Hippocampal formation (tissue), 2 donors: ENCODE measurements at regions not wholly inside any gene's neighbourhood (a gene's known extent, or its start where the extent isn't known, plus 50 kb on each side); places are given as distances from the start of the nearest gene placed in this dataset.
"Not testable (repeated sequence)": the region's sequence is repeated elsewhere in the genome, so short reads cannot be mapped to it uniquely, and the experiment has no call there.

ENCODE experiments used
- DNase-seq, 2 donors: peaks; one replicate each; lab custom pipeline; 2025; lab: John Stamatoyannopoulos, UW

DNA sequence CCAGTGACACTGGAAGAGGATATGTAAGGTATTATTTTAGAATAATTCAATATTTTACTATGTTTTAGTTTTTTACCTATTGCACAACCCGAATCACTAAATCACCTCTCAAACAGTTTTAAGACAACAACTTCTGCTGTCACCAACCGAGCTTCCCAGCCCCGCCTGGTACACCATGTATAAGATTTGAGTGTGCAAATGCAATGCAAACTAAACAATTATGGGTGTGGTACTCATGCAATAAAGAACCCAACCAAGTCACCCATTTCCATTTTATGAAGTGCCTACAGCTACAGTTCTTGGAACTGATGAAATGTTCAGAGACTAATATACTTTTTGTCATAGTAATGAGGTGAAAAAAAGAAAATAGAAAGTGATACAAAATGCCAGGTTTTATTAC is 256.2 kb downstream of the TAFA4 start:
- no peak for DNase-seq

DNA sequence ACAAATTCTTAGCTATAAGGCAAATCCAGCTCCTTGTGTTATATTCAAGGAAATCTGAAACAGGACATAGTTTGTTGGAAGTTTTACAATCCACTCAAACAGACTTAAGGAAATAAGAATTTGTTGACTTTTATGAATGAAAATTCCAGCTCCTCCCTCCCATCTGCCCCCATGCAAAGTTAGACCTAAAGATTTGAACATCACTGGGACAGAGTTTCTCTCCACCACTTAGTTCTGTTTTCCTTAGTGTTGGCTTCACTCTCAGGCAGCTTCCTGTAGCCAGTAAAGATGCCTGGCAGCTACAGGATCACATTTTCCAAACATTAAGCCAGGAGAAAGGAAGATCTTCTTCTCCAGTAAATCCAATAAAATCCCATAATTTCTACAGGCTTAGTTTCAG is 265.0 kb downstream of the TAFA4 start:
- DNase-seq, result no peak

DNA sequence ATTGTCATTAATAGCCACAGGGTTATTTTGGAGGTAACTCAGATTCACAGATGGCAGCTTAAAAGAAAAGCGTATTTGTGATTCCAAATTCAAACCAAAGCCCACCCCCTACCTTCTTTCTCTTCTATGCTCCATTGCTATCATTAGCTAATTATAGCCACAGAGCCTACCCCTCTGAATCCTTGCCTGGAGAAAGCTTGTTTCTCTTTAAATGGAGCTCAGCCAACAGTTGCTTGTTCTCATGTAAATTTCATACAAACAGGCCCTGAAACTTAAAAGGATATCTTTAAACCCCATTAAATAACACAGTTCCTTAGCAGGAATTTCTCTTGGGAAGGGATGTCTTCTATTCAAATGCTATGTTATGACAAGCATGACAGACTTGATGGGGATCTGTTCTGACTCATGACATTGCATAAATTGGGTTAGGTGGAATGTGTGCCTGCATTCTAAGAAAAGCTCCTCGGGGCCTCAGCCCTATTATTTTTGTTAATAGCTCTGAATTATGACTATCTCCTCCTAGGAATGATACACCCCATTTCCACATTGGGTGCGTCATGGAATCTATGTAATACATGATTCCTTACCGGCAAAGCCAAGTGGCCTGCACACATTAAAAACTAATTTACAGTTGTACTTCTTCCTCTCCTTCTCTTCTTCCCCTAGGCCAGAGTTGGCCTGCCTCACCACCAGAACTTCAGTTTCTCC is 265.8 kb downstream of the TAFA4 start:
- no peak for DNase-seq

DNA sequence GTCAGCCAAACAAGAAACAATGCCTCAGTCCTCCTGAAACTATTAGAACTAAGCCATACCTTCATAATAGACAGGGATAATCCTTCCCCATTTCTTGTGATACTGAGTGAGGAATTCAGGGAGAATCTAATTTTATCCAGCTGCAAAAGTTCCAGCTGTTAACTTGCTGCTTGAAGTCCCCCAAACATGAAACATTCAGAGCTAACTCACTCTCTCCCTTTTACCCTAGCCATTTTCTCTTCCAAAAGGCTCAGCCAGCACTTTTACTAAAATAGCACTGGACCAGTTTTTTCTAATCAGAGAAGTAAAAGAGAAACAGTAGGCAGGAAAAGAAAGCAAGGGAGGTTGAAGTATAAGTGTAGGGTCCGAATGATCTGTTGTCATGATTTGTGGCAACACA is 268.1 kb downstream of the TAFA4 start:
- no peak for DNase-seq

DNA sequence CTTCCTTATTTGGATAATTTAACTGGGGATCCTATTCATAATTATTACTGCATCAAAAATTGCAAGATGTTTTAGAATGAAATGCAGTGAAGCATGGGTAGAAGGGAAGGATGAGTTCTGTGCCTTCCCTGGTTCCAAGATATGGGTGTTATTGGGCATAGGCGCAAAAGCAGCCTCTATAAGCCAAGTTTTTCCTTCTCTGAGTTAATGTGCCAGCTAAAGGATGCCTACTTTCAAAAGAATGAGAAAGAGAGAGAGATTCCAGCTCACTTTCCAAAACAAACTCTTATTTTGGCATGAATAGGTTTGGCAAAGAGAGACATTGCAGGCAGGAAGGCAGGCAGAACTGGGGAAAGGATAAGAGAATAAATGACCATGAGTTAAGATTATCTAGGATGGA is 270.2 kb downstream of the TAFA4 start:
- DNase-seq, result no peak

DNA sequence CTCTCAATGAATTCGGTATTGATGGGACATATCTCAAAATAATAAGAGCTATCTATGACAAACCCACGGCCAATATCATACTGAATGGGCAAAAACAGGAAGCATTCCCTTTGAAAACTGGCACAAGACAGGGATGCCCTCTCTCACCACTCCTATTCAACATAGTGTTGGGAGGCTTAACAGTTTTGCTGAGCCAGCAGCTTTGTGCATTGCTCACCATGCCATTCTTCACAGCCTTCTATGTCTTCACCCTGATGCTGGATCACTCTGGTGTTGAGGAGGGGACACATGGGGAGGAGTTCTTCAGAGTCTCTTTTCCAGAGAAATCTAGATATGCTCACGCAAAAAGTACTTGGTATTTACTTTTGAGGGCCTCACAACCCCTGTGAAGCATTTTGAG is 281.7 kb downstream of the TAFA4 start:
- not testable (repeated sequence) for DNase-seq

DNA sequence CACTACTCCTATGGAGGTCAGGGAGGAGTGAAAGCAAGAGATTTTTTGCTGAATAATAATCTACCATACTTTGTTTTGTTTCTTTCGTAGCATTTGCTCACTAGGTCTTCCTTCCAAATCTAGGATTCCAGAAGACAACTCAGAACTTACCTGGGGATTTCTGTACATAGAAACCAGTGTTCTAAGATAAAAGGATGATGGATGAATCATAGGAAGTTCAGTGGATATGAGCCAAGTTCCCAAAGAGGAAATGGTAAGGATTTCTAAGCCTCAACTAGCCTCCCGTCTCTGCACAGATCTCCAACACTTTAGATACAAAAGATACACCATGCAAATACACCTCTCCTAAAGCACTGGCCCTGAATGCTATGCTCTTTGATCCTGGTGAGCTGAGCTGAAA is 283.9 kb downstream of the TAFA4 start:
- no peak for DNase-seq

DNA sequence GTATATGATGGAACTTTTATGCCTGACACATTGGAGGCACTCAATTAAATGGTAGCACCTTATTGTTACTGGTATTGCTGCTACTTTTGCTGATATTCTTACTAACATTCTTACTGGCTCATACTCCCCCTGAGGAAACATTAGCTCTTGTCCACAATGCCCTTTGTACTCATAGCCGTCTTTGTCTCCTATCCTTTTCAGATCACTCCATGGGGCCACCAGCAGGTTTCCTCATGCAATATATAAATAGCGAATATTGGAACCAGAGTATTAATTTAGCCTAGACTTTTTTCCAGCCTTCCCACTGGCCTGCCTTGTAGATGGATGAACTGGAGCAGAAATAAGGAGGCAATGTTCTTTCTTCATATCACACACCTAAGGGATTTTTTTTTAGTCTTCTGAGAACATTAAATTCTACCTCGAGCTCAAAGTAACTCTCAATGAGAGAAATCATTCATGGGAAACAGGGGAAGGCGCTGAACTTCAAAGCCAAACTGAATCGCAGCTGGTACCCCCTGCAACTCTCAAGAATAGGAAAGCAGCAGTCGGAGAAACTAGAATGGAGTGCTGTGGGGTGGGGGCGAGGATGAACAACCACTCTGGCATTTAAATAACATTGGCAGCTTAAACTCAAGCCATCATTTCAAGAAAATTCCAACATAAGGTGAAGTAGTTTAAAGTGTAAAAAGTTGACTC is 300.3 kb downstream of the TAFA4 start:
- no peak for DNase-seq

DNA sequence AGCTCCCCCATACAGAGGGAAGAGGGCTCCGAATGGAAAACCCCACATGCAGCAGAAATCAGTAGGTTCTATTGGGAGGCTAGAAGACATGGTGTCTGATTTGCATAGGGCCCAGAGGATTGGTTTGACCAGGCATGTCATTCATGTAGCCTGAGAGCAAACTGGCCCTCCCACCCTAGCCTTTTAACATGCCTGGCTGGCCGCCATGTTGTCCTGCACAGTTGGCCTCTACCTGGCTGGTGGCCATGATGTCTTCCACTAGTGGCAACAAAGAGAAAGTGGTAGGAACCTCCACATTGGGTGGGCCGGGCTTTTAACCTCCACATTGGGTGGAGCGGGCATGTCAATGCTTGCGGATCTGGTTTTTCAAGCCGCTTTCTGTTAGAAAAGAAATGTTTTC is 312.1 kb downstream of the TAFA4 start:
- DNase-seq, result no peak

DNA sequence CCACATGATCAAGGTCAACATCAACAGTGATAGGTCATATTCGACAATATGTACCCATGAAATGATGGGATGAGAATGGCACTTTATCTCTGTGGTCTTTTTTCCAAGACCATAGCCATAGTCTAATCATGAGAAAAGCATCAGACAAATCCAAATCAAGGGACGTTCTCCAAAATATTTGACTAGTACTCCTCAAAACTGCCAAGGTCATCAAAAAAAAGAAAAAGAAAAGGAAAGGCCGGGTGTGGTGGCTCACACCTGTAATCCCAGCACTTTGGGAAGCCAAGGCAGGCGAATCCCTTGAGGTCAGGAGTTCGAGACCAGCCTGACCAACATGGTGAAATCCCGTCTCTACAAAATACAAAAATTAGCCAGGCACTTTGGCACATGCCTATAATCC is 318.3 kb downstream of the TAFA4 start:
- DNase-seq, result no peak

DNA sequence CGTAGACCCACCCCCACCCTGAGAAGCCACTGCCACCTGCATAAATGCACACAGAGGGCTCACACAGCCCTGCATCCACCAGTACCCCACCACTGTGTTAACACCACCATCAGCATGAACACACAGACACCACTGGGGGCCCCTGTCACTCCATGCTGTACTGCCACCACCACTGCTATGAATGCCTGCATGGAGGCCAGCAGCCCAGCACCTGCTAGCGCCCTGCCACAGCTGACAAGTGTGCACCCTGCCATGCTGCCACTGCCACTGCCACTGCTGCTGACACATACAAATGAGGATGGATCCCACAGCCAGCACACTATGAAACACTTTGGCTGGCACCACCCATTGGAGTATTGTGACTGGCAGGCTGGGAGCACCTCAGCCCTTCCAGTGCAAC is 361.0 kb downstream of the TAFA4 start:
- DNase-seq, result no peak

DNA sequence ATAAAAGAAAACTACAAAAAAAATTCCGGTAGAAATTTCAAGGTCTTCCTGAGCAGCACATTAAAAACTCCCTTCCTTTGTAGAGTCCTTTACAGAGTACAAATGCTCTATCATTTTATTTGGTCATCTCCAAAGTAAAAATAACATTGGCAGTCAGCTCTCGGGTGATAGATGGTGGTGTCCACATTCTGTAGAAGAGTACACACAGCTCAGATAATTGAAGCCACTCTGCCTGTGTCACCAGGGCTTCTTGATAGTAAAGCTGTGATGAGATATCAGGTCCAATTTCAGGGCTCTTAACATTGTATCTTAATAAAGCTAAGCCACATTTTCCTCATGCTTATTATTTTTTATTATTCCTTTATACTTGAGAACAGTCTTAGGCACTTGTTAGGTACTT is 371.6 kb downstream of the TAFA4 start:
- DNase-seq, result no peak

DNA sequence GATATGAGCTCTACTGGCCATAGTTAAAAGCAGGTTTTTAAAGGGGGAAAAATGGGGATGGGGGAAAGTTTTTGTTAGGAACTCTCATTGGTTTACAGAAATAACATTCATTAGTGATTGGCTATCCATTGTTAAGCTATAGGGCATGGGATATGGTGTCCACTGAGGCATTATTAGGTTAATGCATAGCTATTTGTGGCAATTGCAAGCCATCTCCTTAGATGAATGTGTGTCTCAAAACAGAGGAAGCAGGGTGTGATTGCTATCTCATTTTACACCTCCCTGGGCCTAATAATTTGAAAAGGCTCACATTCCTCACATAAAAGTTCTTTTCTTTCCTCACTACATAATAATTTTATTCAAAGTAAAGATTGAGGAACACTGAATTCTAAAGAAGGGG is 396.6 kb downstream of the TAFA4 start:
- DNase-seq, result no peak

DNA sequence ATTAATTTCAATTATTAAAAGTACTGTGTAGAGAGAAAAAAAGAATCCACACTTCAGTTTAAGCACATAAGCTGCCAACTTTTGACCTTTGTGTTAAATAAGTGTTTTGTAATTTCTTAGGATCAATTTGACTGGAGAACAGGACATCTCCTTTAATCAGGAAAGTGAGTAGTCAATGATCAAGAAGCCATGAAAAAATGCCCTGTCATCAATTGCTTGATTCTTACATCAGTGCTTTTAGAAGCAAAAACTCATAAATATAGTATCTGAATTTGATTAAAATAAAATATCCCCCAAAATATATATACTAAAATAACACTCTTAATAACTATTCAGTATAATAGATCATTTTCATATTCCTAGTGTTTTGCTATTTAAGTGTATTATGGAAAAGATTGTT is 409.0 kb downstream of the TAFA4 start:
- DNase-seq, result no peak

DNA sequence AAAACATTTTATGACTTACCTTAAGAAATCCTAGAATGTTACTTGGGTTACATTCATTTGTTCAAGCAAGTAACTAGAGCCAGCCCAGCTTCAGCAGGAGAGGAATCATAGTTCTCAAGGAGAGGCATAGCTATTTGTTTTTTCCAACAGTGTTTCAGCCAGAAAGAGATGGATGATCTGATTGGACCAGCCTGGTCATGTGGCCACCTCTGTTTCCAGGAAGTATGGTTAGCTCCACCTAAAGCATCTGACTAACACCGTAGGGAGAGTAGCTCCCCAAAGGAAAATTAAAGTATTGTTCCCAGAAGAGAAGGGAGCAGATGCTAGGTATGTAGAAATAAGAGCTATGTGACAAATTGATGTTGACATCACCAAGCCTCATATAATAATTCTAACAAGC is 417.1 kb downstream of the TAFA4 start:
- DNase-seq, result no peak

DNA sequence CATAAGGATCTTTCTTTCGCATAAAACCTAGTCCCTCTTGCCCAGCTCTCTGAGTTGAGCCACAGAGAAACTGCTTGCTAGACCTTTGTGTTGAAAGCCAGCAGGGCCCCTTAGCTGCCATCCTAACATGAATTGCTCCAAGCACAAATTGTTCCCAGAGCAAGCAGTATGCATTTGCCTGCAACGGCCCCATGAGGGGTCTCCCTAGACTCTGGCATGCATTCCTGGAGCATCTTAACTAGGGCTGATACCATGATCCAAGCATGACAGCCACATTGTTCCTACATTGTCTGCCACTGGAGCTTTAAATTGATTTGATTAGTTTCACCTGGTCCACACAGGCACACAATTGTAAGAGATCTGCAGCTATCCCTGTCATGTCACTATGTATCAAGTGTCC is 428.1 kb downstream of the TAFA4 start:
- no peak for DNase-seq

DNA sequence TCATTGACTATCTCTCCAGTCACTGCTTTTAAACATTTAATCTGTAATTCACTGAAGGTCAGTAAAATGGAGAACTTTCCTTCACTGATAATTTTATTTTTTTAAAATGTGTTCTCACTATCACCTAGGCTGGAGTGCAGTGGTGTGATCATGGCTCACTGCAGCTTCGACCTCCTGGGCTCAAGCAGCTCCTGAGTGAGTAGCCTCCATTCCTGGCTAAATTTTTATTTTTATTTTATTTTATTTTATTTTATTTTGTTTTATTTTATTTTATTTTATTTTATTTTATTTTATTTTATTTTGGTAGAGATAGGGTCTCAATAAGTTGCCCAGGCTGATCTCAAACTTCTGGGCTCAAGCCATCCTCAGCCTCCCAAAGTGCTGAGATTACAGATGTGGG is 446.5 kb downstream of the TAFA4 start:
- DNase-seq, result not testable (repeated sequence)

DNA sequence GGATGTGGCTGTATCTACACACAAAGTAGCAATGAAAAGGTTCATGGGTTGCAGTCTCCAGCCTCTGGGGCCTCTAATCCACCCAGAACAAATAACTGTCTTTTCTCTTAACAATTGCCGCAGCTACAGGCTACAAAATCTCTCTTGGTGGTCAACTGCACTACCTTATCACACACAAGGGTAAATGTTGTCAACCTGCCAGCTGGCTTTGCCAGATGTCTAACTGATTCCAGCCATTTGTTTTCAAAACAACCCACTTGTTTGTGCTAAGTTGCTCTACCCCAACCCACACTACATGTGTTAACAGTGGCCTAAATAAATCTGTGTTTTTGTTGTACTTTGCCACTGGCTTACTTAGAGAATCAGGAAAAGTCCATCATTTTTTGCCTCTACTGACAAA is 447.3 kb downstream of the TAFA4 start:
- DNase-seq, result no peak

DNA sequence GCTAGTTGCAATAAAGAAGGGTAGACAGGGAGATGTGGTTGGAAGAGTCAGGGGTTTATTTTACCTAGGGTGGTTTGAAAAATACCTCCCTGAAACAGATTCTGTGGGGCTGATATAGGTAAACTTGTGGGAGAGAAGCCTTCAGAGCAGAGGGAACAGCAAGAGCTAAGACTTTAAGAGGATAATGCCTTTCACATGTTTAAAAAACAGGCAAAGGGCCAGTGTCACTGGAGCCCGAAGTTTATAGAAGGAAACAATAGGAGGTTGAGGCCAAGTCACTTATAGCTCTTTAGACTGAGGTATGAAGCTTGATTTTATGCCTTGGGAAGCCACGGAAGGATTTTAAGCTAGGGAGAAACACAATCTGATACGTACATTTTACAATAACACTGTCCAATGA is 448.7 kb downstream of the TAFA4 start:
- no peak for DNase-seq

DNA sequence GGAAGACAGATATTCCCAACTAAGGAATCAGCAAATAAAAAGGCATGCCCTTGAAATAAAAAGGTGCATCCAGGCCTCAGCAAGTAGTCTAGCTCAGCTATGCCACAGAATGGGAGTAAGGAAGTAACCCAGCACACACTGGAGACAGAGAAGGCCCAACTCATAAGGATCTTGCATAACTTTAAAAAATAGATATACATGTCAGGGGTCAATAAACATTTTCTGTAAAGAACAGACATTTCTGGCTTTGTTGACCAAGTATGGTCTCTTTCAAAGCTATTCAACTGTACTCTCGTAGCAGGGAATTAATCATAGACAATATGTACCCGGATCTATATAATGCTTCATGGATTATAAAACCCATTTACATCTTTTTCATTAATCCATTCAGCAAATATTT is 449.3 kb downstream of the TAFA4 start:
- DNase-seq, result no peak

DNA sequence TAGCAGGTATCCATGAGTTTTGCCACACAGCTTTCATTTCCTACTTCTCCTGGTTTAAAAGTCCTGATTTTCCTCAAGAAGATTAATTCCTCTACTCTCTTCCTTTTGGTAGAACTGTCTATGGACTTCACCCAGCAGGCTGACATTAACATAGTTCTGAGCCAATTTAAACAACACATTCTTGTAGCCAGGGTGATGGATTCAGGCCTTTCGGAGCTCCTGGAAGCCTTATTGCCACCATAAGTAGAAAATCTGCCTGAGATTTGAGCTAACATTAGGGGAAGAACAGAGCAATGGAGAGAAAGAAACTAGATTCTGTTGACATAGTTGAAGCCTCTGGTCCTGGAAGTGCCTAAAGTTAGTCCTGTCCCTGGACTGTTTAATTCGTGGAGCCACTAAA is 449.8 kb downstream of the TAFA4 start:
- no peak for DNase-seq

DNA sequence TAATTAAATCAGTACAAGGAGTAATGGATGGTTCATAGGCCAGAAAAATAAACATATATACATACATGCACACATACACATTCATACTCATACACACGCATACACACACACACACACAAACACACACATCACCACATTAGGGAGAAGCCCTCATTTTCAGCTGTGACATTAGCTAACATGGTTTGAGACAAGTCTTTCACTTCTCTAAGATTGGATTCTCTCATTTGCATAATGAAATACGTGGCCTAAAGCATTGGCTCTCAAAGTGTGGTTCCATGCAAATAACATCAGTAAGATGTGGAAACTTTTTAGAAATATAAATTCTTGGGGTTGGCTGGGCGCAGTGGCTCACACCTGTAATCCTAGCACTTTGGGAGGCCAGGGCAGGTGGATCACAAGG is 452.6 kb downstream of the TAFA4 start:
- no peak for DNase-seq

DNA sequence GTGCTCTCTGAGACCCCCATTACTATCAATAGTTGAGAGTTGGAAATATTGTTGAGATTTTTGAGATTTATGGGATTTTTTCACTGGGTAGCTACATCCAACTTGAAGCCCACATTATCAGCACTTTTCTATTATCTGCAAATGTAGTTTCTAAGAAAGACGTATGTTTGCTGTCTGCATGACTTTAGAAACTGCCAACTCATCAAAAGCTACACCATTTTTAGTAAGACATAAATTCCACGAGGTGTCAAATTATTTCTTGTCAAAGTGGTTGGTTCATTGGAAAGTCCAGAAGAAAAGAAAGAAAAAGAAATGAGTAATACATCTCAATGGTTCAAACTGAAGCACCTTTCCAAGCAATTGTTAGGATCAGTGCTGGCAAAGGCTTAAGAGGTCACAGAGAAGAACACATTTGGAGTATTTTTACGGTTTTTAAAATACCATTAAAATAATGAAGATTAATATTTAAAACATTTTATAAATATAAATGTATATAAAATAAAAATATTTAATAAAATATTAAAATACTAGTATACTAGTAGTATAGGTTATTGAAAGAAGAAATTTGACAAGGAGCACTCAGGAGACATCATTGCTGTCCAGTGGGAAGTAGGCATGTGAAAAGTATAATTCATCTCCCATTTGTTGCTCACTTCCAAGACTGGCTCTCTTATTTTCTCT is 463.5 kb downstream of the TAFA4 start:
- DNase-seq, result no peak
